DOHH2 (cell line): ENCODE measurements at regions not wholly inside any gene's neighbourhood (a gene's known extent, or its start where the extent isn't known, plus 50 kb on each side); places are given as distances from the start of the nearest gene placed in this dataset.

ENCODE experiments used
- H3F3A ChIP-seq: fragments of 200-600 bp; sonication (generic), shearing (Covaris generic); 2 replicates; pipeline ENCODE4 v1.6.0; 2016; ENCODE audit warnings: antibody characterized with exemption, mild to moderate bottlenecking; ENCODE audit not compliant: control insufficient read depth, insufficient read depth
- H3K27ac ChIP-seq: fragments of 200-600 bp; sonication (generic); 2 replicates; pipeline ENCODE4 v1.5.1; 2014; ENCODE audit warnings: low read depth, mild to moderate bottlenecking, low read length, moderate library complexity
- H3K27me3 ChIP-seq: fragments of 200-600 bp; sonication (generic); 2 replicates; pipeline ENCODE4 v1.6.1; 2014; ENCODE audit warnings: mild to moderate bottlenecking, low read length, mixed read lengths; ENCODE audit not compliant: control insufficient read depth
- H3K36me3 ChIP-seq: fragments of 200-600 bp; sonication (generic); 2 replicates; pipeline ENCODE4 v1.6.1; 2014; ENCODE audit warnings: mild to moderate bottlenecking, low read length, moderate library complexity, mixed read lengths; ENCODE audit not compliant: control insufficient read depth
- H3K4me1 ChIP-seq: fragments of 200-600 bp; sonication (generic); 2 replicates; pipeline ENCODE4 v1.6.1; 2014; ENCODE audit warnings: mild to moderate bottlenecking, low read length, mixed read lengths; ENCODE audit not compliant: control insufficient read depth
- H3K4me2 ChIP-seq: fragments of 200-600 bp; sonication (generic); 2 replicates; pipeline ENCODE4 v1.6.0; 2014; ENCODE audit warnings: mild to moderate bottlenecking, low read length, moderate library complexity
- H3K4me3 ChIP-seq: fragments of 200-600 bp; sonication (generic); 2 replicates; pipeline ENCODE4 v1.5.1; 2014; ENCODE audit warnings: mild to moderate bottlenecking, low read length, mixed read lengths
- H3K79me2 ChIP-seq: fragments of 200-600 bp; sonication (generic); 2 replicates; pipeline ENCODE4 v1.6.1; 2014; ENCODE audit warnings: mild to moderate bottlenecking, low read length, mixed read lengths; ENCODE audit not compliant: control insufficient read depth
- H3K9me2 ChIP-seq: fragments of 200-600 bp; sonication (generic); replicated peaks from 2 replicates; pipeline ENCODE4 v1.6.1; 2014; ENCODE audit warnings: mild to moderate bottlenecking, low read length, mixed read lengths; ENCODE audit not compliant: control insufficient read depth
- H3K9me3 ChIP-seq: fragments of 200-600 bp; sonication (generic); 2 replicates; pipeline ENCODE4 v1.6.1; 2014; ENCODE audit warnings: antibody characterized with exemption, low read length, mixed read lengths; ENCODE audit not compliant: control insufficient read depth, insufficient read depth
- H4K20me1 ChIP-seq: fragments of 200-600 bp; sonication (generic); 2 replicates; pipeline ENCODE4 v1.6.0; 2014; ENCODE audit warnings: low read depth, mild to moderate bottlenecking, antibody characterized with exemption, low read length, moderate library complexity; ENCODE audit not compliant: control insufficient read depth, insufficient read depth
- EZH2phosphoT487 ChIP-seq: fragments of 200-600 bp; sonication (generic); IDR thresholded peaks from 2 replicates; pipeline ENCODE4 v1.6.1; 2017; ENCODE audit warnings: borderline replicate concordance, mild to moderate bottlenecking, antibody characterized with exemption, low read length, moderate library complexity, mixed read lengths
- TF ChIP-seq, protein P1 (sequence below): fragments of 200-600 bp; sonication (generic); IDR thresholded peaks from one replicate; pipeline ENCODE4 v1.5.1; 2014; ENCODE audit warnings: antibody characterized with exemption, mild to moderate bottlenecking, low read depth, low read length; ENCODE audit not compliant: poor library complexity, severe bottlenecking

DNA sequence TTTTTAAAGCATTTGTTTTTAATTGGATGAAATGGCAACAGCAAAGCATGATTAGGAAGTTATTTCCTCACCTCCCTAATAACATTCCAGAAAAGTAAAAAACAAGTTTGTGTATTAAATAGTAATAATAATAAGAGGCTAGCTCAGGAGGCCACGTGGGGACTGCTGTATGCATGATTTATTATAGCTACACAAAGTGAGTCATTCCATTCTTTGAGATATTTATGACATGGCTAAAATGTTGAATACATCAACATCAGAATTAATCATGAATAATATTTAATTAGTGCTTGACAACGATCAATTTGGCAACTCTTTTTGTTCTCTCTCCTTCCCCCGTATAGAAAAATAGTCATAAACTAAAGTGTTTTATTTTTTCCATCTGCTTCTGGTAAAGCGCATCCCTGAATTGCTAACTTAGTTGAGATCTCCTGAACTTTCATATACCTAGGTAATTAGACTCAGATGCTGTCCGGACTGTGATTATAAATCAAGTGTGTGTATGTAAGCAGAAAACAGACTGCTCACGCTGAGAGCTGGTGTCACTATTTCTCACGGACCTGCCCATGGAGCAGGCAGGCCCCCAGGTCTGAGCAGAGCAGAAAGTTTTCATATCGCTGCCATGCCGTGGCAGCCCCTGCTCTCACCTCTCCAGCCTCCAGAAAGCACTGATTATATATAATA, 125.7 kb downstream of the WT1 start:
- H3F3A ChIP-seq: no peaks in the 10 kb centered on the region
- no peaks in the 10 kb centered on the region for H3K36me3 ChIP-seq
- H3K27ac ChIP-seq: no peak overlapping the region
- H3K4me2 ChIP-seq: no peak overlapping the region
- no peaks in the 10 kb centered on the region for H3K27me3 ChIP-seq
- TF ChIP-seq EZH2phosphoT487: no peak
- H3K79me2 ChIP-seq: no peaks in the 10 kb centered on the region
- H3K9me3 ChIP-seq: no peaks in the 10 kb centered on the region
- no peak overlapping the region for H3K4me3 ChIP-seq
- no peaks in the 10 kb centered on the region for H4K20me1 ChIP-seq
- no peaks in the 10 kb centered on the region for H3K9me2 ChIP-seq
- H3K4me1 ChIP-seq: no peaks in the 10 kb centered on the region

DNA sequence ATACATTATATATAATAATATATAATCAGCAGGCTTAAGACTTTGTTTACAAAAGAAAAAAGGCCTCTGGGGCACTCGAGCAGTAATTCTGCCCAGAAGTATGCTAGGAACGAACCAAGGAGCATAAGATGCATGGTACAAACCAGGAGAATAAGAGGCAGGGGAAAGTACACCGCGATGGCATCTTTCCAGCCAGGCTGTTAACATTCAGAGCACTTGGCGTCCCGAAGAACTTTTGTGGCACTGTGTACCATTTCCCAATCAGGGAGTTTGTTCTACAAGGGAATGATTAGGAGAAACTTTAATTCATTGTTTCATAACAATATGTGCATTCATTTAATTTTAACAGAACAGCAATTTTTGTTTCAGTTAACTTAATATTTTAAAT, 125.1 kb downstream of the WT1 start:
- Histone ChIP-seq H3K4me1 (no peaks in the 10 kb centered on the region), H3K4me3 (no peak overlapping the region), H3K27ac (no peak overlapping the region), H3K79me2 (no peaks in the 10 kb centered on the region), H3K36me3 (no peaks in the 10 kb centered on the region), H3K9me2 (no peaks in the 10 kb centered on the region), H3K9me3 (no peaks in the 10 kb centered on the region), H3K4me2 (no peak overlapping the region), H3K27me3 (no peaks in the 10 kb centered on the region), H3F3A (no peaks in the 10 kb centered on the region), H4K20me1 (no peaks in the 10 kb centered on the region)
- TF ChIP-seq, protein P1, sequence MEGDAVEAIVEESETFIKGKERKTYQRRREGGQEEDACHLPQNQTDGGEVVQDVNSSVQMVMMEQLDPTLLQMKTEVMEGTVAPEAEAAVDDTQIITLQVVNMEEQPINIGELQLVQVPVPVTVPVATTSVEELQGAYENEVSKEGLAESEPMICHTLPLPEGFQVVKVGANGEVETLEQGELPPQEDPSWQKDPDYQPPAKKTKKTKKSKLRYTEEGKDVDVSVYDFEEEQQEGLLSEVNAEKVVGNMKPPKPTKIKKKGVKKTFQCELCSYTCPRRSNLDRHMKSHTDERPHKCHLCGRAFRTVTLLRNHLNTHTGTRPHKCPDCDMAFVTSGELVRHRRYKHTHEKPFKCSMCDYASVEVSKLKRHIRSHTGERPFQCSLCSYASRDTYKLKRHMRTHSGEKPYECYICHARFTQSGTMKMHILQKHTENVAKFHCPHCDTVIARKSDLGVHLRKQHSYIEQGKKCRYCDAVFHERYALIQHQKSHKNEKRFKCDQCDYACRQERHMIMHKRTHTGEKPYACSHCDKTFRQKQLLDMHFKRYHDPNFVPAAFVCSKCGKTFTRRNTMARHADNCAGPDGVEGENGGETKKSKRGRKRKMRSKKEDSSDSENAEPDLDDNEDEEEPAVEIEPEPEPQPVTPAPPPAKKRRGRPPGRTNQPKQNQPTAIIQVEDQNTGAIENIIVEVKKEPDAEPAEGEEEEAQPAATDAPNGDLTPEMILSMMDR: no peak
- TF ChIP-seq EZH2phosphoT487: no peak

DNA sequence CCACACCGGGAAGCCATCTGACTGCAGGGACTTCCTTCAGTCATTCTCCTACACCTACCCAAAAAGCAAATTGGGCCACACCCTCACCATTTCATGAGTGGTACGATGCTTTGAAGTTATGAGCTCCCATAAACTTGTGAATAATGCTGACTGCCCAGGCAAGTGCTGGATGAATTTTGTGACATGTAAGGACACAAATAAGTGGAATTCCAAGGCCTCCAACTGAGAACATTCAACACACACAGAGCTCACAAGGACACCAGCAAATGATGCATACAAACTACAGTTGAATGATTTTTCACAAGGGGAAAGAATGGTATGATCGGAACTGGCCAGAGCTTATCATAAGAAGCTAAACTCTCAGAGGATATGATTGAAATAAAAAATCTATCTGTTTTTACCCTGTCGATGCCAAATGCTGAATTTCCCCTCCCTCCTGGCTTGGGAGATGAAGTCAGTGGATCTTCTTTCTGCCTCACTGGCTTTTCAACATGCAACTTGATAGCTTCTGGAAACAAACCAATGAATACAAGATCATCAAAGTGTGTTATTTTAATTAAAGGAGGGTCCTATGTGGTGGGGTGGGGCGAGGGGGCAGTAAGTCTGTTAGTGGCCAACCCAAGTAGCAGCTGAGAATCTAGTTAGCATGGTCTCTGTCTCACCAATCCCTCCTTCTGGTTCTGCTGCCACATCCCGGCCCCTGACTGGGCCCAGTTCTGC, 123.8 kb downstream of the WT1 start:
- H3K4me1 ChIP-seq: no peaks in the 10 kb centered on the region
- no peaks in the 10 kb centered on the region for H3K27me3 ChIP-seq
- no peak overlapping the region for H3K4me2 ChIP-seq
- H4K20me1 ChIP-seq: no peaks in the 10 kb centered on the region
- H3K4me3 ChIP-seq: no peak overlapping the region
- no peaks in the 10 kb centered on the region for H3K79me2 ChIP-seq
- no peaks in the 10 kb centered on the region for H3F3A ChIP-seq
- H3K36me3 ChIP-seq: no peaks in the 10 kb centered on the region
- TF ChIP-seq EZH2phosphoT487: no peak
- TF ChIP-seq, protein P1: no peak
- no peaks in the 10 kb centered on the region for H3K9me3 ChIP-seq
- H3K9me2 ChIP-seq: no peaks in the 10 kb centered on the region
- H3K27ac ChIP-seq: no peak overlapping the region

DNA sequence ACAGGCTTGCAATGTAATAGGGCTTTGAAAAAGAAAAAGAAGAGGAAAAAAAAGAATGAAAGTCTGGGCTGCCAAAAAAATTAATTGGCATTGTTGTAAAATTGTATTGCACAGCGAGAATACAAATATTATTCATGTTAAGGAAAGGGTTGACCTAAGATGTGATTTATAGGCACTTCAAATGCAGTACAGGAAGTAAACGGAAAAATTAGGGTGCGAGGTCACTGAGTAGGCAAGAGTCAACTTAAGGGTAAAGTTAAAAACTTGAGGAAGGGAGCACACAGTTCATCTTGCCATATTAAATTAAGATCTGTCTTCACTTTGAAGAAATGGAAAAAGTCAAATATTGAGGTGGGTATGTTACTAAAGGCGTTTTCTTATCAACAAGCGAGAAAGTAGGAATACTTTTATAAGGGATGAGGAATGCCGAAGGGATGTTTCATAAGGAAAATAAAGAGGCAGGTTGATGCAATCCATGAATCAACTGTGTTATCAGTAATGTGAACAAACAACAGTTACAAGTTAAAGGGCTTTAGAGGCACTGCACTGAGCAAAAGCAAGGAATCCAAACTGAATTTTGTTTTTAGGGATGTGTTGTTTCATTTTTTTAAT, 123.0 kb downstream of the WT1 start:
- no peak overlapping the region for H3K27ac ChIP-seq
- H3K9me3 ChIP-seq: no peaks in the 10 kb centered on the region
- no peak overlapping the region for H3K4me3 ChIP-seq
- H3K4me2 ChIP-seq: no peak overlapping the region
- no peaks in the 10 kb centered on the region for H3K79me2 ChIP-seq
- H3K4me1 ChIP-seq: no peaks in the 10 kb centered on the region
- no peaks in the 10 kb centered on the region for H3K27me3 ChIP-seq
- TF ChIP-seq, protein P1: no peak
- TF ChIP-seq EZH2phosphoT487: no peak
- no peaks in the 10 kb centered on the region for H3K9me2 ChIP-seq
- no peaks in the 10 kb centered on the region for H3F3A ChIP-seq
- H3K36me3 ChIP-seq: no peaks in the 10 kb centered on the region
- no peaks in the 10 kb centered on the region for H4K20me1 ChIP-seq
